A673 (cell line): ENCODE measurements at regions not wholly inside any gene's neighbourhood (a gene's known extent, or its start where the extent isn't known, plus 50 kb on each side); places are given as distances from the start of the nearest gene placed in this dataset.

Experiments used
- BruUV-seq: library from RNA; stranded (reverse); fragments of 400-500 nt; replicated peaks from 2 replicates; lab custom pipeline; 2021; lab: Mats Ljungman, UMichigan
- CTCF ChIA-PET: fragments of 300-600 bp; sonication (Branson Sonifier 250); formaldehyde crosslinking; loops from one replicate; lab custom pipeline; 2022; ENCODE audit warnings: antibody characterized with exemption; lab: Charles Lee
- POLR2A ChIA-PET: fragments of 300-600 bp; sonication (Branson Sonifier 250); formaldehyde crosslinking; loops from one replicate; lab custom pipeline; 2022; ENCODE audit warnings: antibody characterized with exemption; ENCODE audit not compliant: low non-redundant PET; lab: Charles Lee
- DNase-seq: peaks from one replicate; pipeline ENCODE4 v3.0.0-alpha.2; 2015; ENCODE audit warnings: low spot score
- H3K27ac ChIP-seq: fragments of 200-600 bp; sonication (generic); 2 replicates; pipeline ENCODE4 v1.5.1; 2016; ENCODE audit warnings: mixed run types, low read depth, mild to moderate bottlenecking, mixed read lengths, antibody characterized with exemption, low read length; ENCODE audit not compliant: poor library complexity, severe bottlenecking
- H3K27me3 ChIP-seq: fragments of 200-600 bp; sonication (generic); replicated peaks from 2 replicates; pipeline ENCODE4 v1.6.1; 2017; ENCODE audit warnings: mixed run types, low read depth, mild to moderate bottlenecking, mixed read lengths, antibody characterized with exemption, low read length; ENCODE audit not compliant: insufficient read depth, poor library complexity
- H3K36me3 ChIP-seq: fragments of 200-600 bp; sonication (generic); 2 replicates; pipeline ENCODE4 v1.6.1; 2016; ENCODE audit warnings: mixed run types, mild to moderate bottlenecking, mixed read lengths, antibody characterized with exemption, low read length; ENCODE audit not compliant: insufficient read depth, poor library complexity, severe bottlenecking
- H3K4me1 ChIP-seq: fragments of 200-600 bp; sonication (generic); 2 replicates; pipeline ENCODE4 v1.6.1; 2017; ENCODE audit warnings: mixed run types, mild to moderate bottlenecking, mixed read lengths, antibody characterized with exemption, low read length; ENCODE audit not compliant: insufficient read depth, poor library complexity, severe bottlenecking
- H3K4me3 ChIP-seq: fragments of 200-600 bp; sonication (generic); 2 replicates; pipeline ENCODE4 v1.5.1; 2016; ENCODE audit warnings: low read depth, mixed run types, mild to moderate bottlenecking, mixed read lengths, low read length; ENCODE audit not compliant: poor library complexity, severe bottlenecking
- H3K9me3 ChIP-seq: fragments of 200-600 bp; sonication (generic); 2 replicates; pipeline ENCODE4 v1.6.1; 2016; ENCODE audit warnings: mixed run types, low read depth, mild to moderate bottlenecking, mixed read lengths, antibody characterized with exemption, low read length; ENCODE audit not compliant: poor library complexity, severe bottlenecking
- CTCF ChIP-seq: fragments of 300-800, 200-600 bp; sonication (generic); conservative IDR thresholded peaks from 2 replicates; pipeline ENCODE4 v1.5.1; 2017; ENCODE audit warnings: low read depth, mild to moderate bottlenecking, antibody characterized with exemption, low read length, moderate library complexity, mixed read lengths
- EZH2 ChIP-seq: fragments of 200-600 bp; sonication (generic); IDR thresholded peaks from 2 replicates; pipeline ENCODE4 v1.6.1; 2017; ENCODE audit warnings: borderline replicate concordance, low read depth, mild to moderate bottlenecking, mixed read lengths, antibody characterized with exemption, low read length; ENCODE audit not compliant: poor library complexity, severe bottlenecking
- intact Hi-C: fragments of 100-400 bp; cut with micrococcal nuclease; formaldehyde crosslinking; loops from one replicate; pipeline ENCODE4 v1.10.0; 2022; ENCODE audit not compliant: unreplicated experiment

GRCh38 chr1:222416001-222416791, 131.7 kb downstream of the HHIPL2 start:
- intact Hi-C loops: no loop called here
- DNase-seq: no peak
- Histone ChIP-seq H3K4me1 (no peaks in the 10 kb centered on the region), H3K9me3 (no peaks in the 10 kb centered on the region), H3K36me3 (no peaks in the 10 kb centered on the region), H3K27me3 (peaks cover 21% of the 10 kb centered on the region), H3K27ac (no peak overlapping the region), H3K4me3 (no peak overlapping the region)
- POLR2A ChIA-PET: no interaction called here
- CTCF ChIA-PET: no interaction called here
- no TSS peak for BruUV-seq
- TF ChIP-seq CTCF: no peak
- TF ChIP-seq EZH2: no peak

GRCh38 chr1:222415441-222415840, 132.5 kb downstream of the HHIPL2 start:
- no TSS peak for BruUV-seq
- TF ChIP-seq CTCF (no peak), EZH2 (no peak)
- no peaks in the 10 kb centered on the region for H3K9me3 ChIP-seq
- H3K36me3 ChIP-seq: no peaks in the 10 kb centered on the region
- H3K4me1 ChIP-seq: no peaks in the 10 kb centered on the region
- no peak for DNase-seq
- no peak overlapping the region for H3K4me3 ChIP-seq
- H3K27me3 ChIP-seq: peaks cover 21% of the 10 kb centered on the region
- no peak overlapping the region for H3K27ac ChIP-seq
- intact Hi-C loops: no loop called here
- ChIA-PET POLR2A (no interaction called here), CTCF (no interaction called here)

- TF ChIP-seq CTCF: no peak
- TF ChIP-seq EZH2: no peak
Observed at GRCh38 chr1:222413991-222414549, 133.8 kb downstream of the HHIPL2 start.

More at GRCh38 chr1:222413991-222414549, 133.8 kb downstream of the HHIPL2 start:
- BruUV-seq: no TSS peak
- DNase-seq: no peak
- H3K27ac ChIP-seq: no peak overlapping the region
- intact Hi-C loops: no loop called here
- H3K4me1 ChIP-seq: no peaks in the 10 kb centered on the region
- no peaks in the 10 kb centered on the region for H3K36me3 ChIP-seq
- POLR2A ChIA-PET: no interaction called here
- CTCF ChIA-PET: no interaction called here
- no peak overlapping the region for H3K4me3 ChIP-seq
- no peaks in the 10 kb centered on the region for H3K9me3 ChIP-seq
- H3K27me3 ChIP-seq: peaks cover 21% of the 10 kb centered on the region
